AG09319 (cell line): ENCODE measurements at regions not wholly inside any gene's neighbourhood (a gene's known extent, or its start where the extent isn't known, plus 50 kb on each side); places are given as distances from the start of the nearest gene placed in this dataset.

Experiments used
- DNase-seq: peaks from one replicate; pipeline ENCODE4 v3.0.0-alpha.2; 2010; ENCODE audit warnings: low read depth; ENCODE audit errors: extremely low read depth
- TF ChIP-seq, protein P1 (sequence below): IDR thresholded peaks from 2 replicates; pipeline ENCODE4 v1.5.1; 2011; ENCODE audit warnings: low read depth, mild to moderate bottlenecking, inconsistent platforms, low read length, moderate library complexity

DNA sequence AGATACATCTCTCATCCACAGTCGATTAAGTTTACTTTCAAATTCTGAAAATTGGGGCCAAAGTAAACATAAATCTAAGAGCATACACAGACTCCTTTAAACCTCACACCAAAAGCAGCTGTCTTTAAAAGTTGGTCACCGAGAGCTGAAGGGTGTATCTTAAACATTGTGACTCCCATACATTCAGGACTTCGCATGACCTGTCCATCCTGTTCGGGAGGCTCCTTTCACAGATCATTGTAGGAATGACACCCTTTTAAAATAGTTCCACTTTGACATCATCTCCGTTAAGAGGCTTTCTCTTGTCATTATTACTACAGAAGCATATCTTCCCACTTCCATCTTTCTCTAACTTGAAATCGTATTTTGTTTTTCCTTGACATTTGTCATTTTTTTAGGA, 440.0 kb downstream of the DNAJB9 start:
- DNase-seq: no peak

DNA sequence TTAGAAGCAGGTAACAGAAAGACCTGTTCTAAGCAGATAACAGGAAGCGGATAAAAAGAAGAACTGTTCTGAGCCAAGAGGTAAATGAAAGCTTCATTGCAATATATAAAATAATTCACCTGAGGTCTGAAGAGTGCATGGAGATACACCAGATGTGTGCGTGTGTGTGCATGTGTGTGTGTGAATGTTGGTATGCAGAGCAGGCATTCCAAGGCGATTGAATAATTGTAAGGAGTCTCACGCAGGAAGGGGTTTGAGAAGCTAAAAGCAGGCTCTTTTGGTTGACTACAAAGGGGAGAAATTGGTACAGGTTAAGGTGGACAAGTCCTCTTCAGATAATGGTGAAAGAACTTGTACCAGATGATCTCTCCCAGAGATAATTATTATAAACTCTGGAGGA, 450.6 kb downstream of the DNAJB9 start:
- TF ChIP-seq, protein P1, sequence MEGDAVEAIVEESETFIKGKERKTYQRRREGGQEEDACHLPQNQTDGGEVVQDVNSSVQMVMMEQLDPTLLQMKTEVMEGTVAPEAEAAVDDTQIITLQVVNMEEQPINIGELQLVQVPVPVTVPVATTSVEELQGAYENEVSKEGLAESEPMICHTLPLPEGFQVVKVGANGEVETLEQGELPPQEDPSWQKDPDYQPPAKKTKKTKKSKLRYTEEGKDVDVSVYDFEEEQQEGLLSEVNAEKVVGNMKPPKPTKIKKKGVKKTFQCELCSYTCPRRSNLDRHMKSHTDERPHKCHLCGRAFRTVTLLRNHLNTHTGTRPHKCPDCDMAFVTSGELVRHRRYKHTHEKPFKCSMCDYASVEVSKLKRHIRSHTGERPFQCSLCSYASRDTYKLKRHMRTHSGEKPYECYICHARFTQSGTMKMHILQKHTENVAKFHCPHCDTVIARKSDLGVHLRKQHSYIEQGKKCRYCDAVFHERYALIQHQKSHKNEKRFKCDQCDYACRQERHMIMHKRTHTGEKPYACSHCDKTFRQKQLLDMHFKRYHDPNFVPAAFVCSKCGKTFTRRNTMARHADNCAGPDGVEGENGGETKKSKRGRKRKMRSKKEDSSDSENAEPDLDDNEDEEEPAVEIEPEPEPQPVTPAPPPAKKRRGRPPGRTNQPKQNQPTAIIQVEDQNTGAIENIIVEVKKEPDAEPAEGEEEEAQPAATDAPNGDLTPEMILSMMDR: no peak

More for the DNA sequence above, 440.0 kb downstream of the DNAJB9 start:
- TF ChIP-seq, protein P1: no peak

DNA sequence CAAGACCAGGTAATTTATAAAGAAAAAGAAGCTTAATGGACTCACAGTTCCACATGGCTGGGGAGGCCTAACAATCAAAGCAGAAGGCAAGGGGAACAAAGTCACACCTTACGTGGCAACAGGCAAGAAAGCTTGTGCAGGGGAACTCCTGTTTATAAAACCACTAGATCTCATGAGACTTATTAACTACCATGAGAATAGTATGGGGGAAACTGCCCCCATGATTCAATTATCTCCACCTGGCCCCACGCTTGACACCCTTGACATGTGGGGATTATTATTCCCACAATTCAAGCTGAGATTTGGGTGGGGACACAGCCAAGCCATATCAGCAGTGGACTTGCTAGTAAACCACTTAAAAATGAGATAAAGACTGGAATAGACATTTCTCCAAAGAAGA, 451.7 kb downstream of the DNAJB9 start:
- TF ChIP-seq, protein P1: no peak
- no peak for DNase-seq

More for the DNA sequence above, 450.6 kb downstream of the DNAJB9 start:
- DNase-seq: no peak

DNA sequence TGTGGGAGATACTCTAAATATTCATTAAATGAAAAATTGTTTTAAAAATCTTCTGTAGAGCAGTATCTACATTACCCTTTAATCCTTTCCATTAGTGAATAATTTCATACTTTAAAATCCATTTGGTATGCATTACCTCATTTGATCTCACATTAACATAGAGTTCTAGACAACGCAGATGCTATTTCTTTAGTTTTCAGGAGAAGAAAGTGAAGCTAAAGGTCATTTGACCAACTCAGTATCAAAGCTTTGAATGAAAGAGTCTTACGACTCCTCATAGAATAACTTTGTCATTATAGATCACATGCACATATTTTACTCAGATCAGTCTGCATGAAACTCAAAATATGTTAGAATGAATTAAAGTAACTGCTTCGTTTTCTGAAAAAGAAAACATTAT, 460.2 kb downstream of the DNAJB9 start:
- TF ChIP-seq, protein P1: no peak
- no peak for DNase-seq

DNA sequence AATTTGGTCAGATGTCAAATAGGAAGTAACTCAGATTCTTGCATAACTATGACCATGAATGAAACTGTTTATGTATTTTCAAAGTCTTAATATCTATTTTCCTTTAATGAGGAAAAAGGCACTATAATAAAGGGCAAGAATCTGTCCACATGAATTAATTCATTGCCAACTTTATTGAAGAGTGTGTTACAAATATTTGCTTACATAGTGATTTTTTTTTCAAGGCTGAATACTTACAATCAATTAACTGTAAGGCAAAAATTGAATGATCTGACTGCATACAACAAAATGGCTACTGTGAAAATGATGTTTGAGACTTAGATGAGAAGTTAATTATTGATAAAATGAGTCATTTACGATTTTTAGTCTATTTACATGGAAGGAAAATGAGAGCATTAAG, 475.0 kb downstream of the DNAJB9 start:
- TF ChIP-seq, protein P1: no peak
- DNase-seq: no peak

DNA sequence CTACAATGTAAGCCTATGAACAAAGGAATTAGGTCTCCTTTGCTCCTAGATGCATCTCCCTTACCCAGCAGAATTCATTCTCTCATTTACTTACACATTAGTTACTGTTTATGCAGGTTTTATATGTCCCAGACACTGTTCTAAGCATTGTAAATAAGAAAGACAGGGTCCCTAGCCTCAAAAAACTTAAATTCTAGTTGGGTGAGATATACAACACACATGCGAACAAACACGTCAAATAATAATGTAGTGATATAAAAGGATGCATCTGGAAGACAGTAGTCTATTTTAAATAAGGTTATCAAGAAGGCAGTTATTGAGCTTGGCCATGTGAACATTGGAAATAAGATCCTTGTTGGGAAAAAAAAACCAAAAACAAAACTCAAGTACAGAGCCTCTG, 479.7 kb downstream of the DNAJB9 start:
- TF ChIP-seq, protein P1: no peak
- DNase-seq: no peak

DNA sequence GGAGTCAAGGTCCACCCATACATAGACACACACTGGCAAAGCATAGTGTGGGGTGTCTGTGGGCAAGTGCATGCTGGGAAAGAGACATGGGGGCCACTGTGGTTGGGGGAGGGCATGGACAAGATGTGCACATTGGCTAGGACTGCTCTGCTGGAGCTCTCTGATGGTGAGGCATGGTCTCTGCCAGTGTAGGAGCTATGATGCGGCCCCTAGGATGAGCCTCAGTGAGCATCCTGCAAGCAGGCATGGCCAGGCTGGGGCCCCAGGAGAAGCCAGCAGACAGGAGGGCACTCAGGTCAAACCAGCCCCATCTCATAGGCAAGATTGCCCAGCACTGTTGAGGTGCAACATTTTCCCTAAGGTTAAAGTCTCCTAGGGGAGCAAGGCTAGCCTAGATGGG, 489.4 kb downstream of the DNAJB9 start:
- TF ChIP-seq, protein P1: no peak
- no peak for DNase-seq
